ENCODE measurements at regions not wholly inside any gene's neighbourhood (a gene's known extent, or its start where the extent isn't known, plus 50 kb on each side); places are given as distances from the start of the nearest gene placed in this dataset.

DNA sequence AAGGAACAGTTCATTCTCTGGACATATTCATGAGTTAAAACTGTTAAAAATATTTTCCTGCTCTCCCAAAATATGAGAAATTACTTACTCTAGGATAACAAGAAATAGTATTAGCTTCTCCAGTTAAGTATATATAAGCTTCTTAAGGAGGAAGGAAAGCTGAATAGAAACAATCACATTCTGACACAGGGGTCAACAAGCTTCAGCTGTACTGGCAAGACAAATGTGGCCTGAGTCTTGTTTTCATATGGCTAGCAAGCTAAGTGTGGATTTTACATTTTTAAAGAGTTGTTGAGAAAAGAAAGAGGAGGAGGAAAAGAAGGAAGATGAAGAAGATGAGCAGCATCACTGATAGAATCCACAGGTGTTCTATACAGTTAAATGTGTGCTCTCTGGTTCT lies 313.8 kb downstream of the ZPLD1 start:
- H3K4me3 ChIP-seq (replicated peaks in 1 of 2; ENCODE audit: low read depth in 2 of 2, low read length in 2 of 2): no peak overlapping the region
- no peak for DNase-seq (ENCODE audit: low read depth in 2 of 2)
- TF ChIP-seq, protein P1, sequence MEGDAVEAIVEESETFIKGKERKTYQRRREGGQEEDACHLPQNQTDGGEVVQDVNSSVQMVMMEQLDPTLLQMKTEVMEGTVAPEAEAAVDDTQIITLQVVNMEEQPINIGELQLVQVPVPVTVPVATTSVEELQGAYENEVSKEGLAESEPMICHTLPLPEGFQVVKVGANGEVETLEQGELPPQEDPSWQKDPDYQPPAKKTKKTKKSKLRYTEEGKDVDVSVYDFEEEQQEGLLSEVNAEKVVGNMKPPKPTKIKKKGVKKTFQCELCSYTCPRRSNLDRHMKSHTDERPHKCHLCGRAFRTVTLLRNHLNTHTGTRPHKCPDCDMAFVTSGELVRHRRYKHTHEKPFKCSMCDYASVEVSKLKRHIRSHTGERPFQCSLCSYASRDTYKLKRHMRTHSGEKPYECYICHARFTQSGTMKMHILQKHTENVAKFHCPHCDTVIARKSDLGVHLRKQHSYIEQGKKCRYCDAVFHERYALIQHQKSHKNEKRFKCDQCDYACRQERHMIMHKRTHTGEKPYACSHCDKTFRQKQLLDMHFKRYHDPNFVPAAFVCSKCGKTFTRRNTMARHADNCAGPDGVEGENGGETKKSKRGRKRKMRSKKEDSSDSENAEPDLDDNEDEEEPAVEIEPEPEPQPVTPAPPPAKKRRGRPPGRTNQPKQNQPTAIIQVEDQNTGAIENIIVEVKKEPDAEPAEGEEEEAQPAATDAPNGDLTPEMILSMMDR (IDR thresholded peaks at IDR 0.05; ENCODE audit: low read depth, low read length): no peak

DNA sequence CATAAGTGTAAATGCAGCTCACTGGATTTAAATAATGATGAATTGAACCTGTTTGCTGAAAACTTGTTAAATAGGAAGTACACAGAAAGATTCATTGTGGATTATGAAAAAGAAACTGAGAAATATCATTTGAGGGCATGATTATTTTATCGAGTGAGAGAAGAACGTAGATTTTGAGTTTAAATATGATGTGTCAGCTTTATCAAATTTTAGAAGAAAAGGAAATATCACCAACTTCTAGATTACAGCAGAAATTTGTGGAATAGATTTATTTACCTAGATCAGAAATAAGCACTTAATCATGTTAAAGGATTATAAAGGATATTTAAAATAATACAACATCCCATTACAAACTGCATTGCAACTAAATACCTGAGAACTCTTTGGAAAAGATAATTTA lies 315.5 kb downstream of the ZPLD1 start:
- no peak overlapping the region for H3K4me3 ChIP-seq (replicated peaks in 1 of 2; ENCODE audit: low read depth in 2 of 2, low read length in 2 of 2)
- TF ChIP-seq, protein P1 (IDR thresholded peaks at IDR 0.05; ENCODE audit: low read depth, low read length): no peak
- DNase-seq (ENCODE audit: low read depth in 2 of 2): no peak

DNA sequence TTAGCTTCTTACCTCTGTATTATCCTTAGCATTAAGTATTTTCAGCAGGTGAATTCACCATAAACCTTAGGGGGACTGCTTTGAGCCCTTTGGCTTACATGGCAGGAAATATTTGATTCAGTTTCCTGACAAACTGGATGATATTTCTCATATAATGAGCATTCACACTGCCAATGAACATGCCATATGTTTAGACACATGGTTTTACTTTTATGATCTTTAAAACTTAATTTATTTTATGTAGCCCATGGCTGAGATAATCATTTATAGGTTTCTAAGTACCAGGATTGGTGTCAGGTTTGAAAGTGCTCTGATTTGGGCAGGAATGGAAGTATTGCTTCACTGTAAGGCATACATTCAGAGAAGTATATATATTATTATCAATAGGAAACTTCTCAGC lies 319.1 kb downstream of the ZPLD1 start:
- TF ChIP-seq, protein P1 (IDR thresholded peaks at IDR 0.05; ENCODE audit: low read depth, low read length): no peak
- no peak overlapping the region for H3K4me3 ChIP-seq (replicated peaks in 1 of 2; ENCODE audit: low read depth in 2 of 2, low read length in 2 of 2)
- DNase-seq (ENCODE audit: low read depth in 2 of 2): no peak

DNA sequence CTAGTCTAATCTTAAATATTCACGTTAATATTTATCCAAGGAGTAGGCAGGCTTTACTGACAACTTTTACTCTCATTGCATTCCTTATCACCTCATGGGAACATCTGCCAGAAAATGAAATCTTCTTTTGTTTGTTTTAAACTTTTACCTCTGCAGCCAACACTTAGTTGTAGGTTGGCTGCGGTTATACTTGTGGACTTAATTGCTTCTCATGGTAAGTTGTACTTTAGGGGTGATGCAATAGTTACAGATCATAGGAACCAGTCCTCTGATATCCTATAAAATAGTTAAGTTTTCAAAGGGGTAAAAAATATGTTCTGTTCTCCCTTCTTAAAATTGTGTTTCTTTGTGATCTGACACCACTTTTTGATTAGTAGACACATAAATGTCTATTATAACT lies 321.9 kb downstream of the ZPLD1 start:
- no peak for DNase-seq (ENCODE audit: low read depth in 2 of 2)
- TF ChIP-seq, protein P1 (IDR thresholded peaks at IDR 0.05; ENCODE audit: low read depth, low read length): no peak
- no peak overlapping the region for H3K4me3 ChIP-seq (replicated peaks in 1 of 2; ENCODE audit: low read depth in 2 of 2, low read length in 2 of 2)

DNA sequence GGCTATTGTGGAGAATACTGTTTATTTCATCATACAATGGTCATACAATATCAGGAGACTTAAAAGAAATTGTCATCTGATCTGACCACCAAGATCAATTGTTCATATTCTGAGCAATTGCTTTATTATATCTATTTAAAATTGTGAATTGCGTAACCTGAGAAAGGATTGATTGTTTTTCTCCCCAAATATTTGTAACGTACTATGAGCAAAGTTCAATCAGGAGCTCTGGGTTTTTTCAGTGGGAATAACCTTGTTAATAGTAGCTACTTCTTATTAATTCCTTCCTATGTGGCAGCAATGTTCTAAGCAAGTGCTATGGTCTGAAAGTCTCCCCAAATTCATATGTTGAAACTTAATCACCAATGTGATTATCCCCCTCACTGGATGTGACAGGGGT lies 323.1 kb downstream of the ZPLD1 start:
- H3K4me3 ChIP-seq (replicated peaks in 1 of 2; ENCODE audit: low read depth in 2 of 2, low read length in 2 of 2): no peak overlapping the region
- TF ChIP-seq, protein P1 (IDR thresholded peaks at IDR 0.05; ENCODE audit: low read depth, low read length): no peak

DNA sequence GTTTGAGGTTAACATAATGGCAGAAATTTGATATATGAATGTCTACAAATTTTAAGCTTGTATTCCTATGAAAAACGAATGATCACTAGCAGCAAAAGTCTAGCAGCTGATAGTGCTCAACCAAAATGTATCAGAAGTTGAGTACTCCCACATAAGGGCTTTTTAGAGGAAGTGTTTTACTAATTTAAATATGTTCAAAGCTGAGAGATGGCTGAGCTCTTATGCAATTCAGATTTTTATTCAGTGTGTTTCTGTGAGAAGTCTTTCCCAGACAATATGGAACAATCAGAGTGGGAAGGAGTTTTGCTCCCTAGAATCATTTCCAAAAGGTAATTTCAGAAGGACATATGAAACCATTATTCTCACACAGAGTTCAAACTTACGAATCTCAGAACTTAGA lies 327.0 kb downstream of the ZPLD1 start:
- TF ChIP-seq, protein P1 (IDR thresholded peaks at IDR 0.05; ENCODE audit: low read depth, low read length): no peak
- no peak overlapping the region for H3K4me3 ChIP-seq (replicated peaks in 1 of 2; ENCODE audit: low read depth in 2 of 2, low read length in 2 of 2)

More for the DNA sequence above, 323.1 kb downstream of the ZPLD1 start:
- no peak for DNase-seq (ENCODE audit: low read depth in 2 of 2)

DNA sequence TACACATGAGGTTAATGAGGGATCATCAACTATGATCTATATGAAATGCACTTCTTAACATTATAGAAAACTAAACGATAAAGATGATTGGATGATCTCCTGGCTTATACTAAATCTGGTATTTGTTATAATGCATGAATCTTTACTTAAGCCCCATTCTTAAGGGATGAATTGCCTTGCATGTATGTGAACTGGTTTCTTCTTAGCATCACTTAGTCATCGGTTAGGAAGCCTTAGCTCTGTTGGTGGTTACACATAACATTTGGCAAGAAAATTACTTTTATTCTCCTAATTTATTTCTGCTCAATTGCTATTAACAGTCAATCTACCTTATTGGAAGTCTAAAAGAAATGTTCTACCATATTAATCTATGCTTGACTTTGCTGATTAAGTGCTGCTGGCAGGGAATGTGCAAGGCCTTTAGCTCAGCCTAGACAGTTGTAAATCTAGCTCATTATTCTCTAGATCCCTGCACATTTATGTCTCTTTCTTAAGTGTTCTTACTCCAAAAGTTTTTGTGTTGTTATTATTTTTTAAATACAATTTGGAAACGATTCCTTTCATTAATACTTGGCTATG lies 356.0 kb downstream of the ZPLD1 start:
- TF ChIP-seq, protein P1 (IDR thresholded peaks at IDR 0.05; ENCODE audit: low read depth, low read length): no peak
- no peak overlapping the region for H3K4me3 ChIP-seq (replicated peaks in 1 of 2; ENCODE audit: low read depth in 2 of 2, low read length in 2 of 2)
- DNase-seq (ENCODE audit: low read depth in 2 of 2): no peak

More for the DNA sequence above, 327.0 kb downstream of the ZPLD1 start:
- DNase-seq (ENCODE audit: low read depth in 2 of 2): no peak
